ENCODE measurements at regions not wholly inside any gene's neighbourhood (a gene's known extent, or its start where the extent isn't known, plus 50 kb on each side); places are given as distances from the start of the nearest gene placed in this dataset.

- no peak for TF ChIP-seq POLR2A (IDR thresholded peaks at IDR 0.05)
- TF ChIP-seq CTCF (IDR thresholded peaks at IDR 0.05) = no peak
- no peak for TF ChIP-seq POLR2AphosphoS5 (IDR thresholded peaks at IDR 0.05)
Observed at GRCh38 chr10:21172542-21172929, 275.4 kb upstream of the NEBL start.
